Spinal cord (tissue), 9 donors: ENCODE measurements at regions not wholly inside any gene's neighbourhood (a gene's known extent, or its start where the extent isn't known, plus 50 kb on each side); places are given as distances from the start of the nearest gene placed in this dataset.

ENCODE experiments used
- DNase-seq, 6 donors: peaks; one replicate each; pipeline versions ENCODE4 v3.0.0 to v3.0.0-alpha.2; 2013 to 2015; ENCODE audit warnings: low spot score in 6 of 6, low read depth in 4 of 6
- H3K27ac ChIP-seq: one replicate; pipeline ENCODE4 v1.5.1; 2013; ENCODE audit warnings: low read depth, low read length, control low read depth
- H3K27me3 ChIP-seq: one replicate; pipeline ENCODE4 v1.6.1; 2013; ENCODE audit warnings: low read length; ENCODE audit not compliant: control insufficient read depth, insufficient read depth
- H3K36me3 ChIP-seq: one replicate; pipeline ENCODE4 v1.6.1; 2013; ENCODE audit warnings: low read length; ENCODE audit not compliant: control insufficient read depth, insufficient read depth
- H3K4me1 ChIP-seq: one replicate; pipeline ENCODE4 v1.6.1; 2013; ENCODE audit warnings: low read length; ENCODE audit not compliant: control insufficient read depth, insufficient read depth
- H3K4me3 ChIP-seq: one replicate; pipeline ENCODE4 v1.5.1; 2013; ENCODE audit warnings: low read depth, low read length, control low read depth
- H3K9me3 ChIP-seq: one replicate; pipeline ENCODE4 v1.6.1; 2013; ENCODE audit warnings: low read length; ENCODE audit not compliant: control insufficient read depth, insufficient read depth
- WGBS: methylation state at CpG from one replicate; pipeline ENCODE4 v1.1.5; 2013; ENCODE audit warnings: missing lambda C conversion rate; ENCODE audit not compliant: insufficient coverage; 5-methylcytosine and 5-hydroxymethylcytosine counted together
- donor health status: healthy.

GRCh38 chr4:11635342-11635741 is 206.6 kb upstream of the HS3ST1 start:
- WGBS = 83% methylated on average over 1 of the region's 2 CpGs
- no peak overlapping the region for H3K4me3 ChIP-seq
- no peaks in the 10 kb centered on the region for H3K36me3 ChIP-seq
- no peaks in the 10 kb centered on the region for H3K9me3 ChIP-seq
- DNase-seq = peak in 1 of 6 donors; percentile 16
- no peaks in the 10 kb centered on the region for H3K4me1 ChIP-seq
- H3K27me3 ChIP-seq = no peaks in the 10 kb centered on the region
- no peak overlapping the region for H3K27ac ChIP-seq

DNA sequence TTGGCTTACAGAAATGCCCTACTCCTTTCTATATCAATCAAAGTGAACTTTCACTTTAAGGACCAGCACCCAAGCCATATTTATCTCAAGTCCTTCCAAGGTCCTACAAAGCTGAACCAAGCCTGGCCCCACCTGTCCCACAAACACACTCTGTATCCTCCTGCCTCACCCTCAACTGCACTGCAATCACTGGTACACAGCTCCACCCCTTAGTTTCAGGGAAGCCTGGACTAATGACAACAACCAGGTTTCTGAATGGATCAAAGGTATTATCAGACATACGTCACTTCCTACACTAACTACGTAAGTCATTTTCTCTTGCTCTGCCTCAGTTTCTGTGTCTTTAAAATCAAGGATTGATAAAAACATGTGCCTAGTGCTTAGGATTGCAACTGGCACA is 205.6 kb upstream of the HS3ST1 start:
- Histone ChIP-seq H3K36me3 (no peaks in the 10 kb centered on the region), H3K9me3 (no peaks in the 10 kb centered on the region), H3K4me1 (no peaks in the 10 kb centered on the region), H3K4me3 (no peak overlapping the region), H3K27me3 (no peaks in the 10 kb centered on the region), H3K27ac (no peak overlapping the region)
- no peak for DNase-seq
- WGBS = no CpG with 5 or more reads among the region's 2 CpGs

GRCh38 chr4:11633430-11633829 is 204.7 kb upstream of the HS3ST1 start:
- Histone ChIP-seq H3K27ac (no peak overlapping the region), H3K4me3 (no peak overlapping the region), H3K9me3 (no peaks in the 10 kb centered on the region), H3K4me1 (no peaks in the 10 kb centered on the region), H3K36me3 (no peaks in the 10 kb centered on the region), H3K27me3 (no peaks in the 10 kb centered on the region)
- no peak for DNase-seq
- WGBS = 100% methylated on average over 1 of the region's 4 CpGs

- no peak for DNase-seq
- H3K9me3 ChIP-seq = no peaks in the 10 kb centered on the region
- WGBS = 94% methylated on average over 5 of the region's 6 CpGs
- H3K4me3 ChIP-seq = no peak overlapping the region
- no peak overlapping the region for H3K27ac ChIP-seq
- no peaks in the 10 kb centered on the region for H3K36me3 ChIP-seq
- no peaks in the 10 kb centered on the region for H3K27me3 ChIP-seq
- H3K4me1 ChIP-seq = no peaks in the 10 kb centered on the region
These were observed 203.8 kb upstream of the HS3ST1 start for GRCh38 chr4:11632483-11632882.

DNA sequence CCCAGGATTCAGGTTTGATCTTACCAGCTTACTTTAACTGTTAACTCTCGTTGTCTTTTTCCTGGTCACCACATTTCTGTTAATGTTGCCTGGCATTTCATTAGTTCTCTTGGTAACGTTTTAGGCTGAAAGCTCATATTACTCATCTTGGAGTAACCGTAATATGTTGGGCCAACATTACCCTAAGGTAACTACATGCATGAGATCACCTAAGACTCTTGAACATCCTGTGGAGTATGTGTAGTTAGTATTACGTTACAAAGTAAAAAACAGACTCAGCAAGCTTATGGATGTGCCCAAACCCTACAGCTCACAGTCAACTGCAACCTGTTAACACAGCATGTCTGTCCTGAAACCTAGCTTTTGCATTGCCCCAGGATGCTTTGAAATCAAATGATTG is 203.3 kb upstream of the HS3ST1 start:
- 100% methylated on average over 1 of the region's 4 CpGs for WGBS
- Histone ChIP-seq H3K9me3 (no peaks in the 10 kb centered on the region), H3K27ac (no peak overlapping the region), H3K4me1 (no peaks in the 10 kb centered on the region), H3K36me3 (no peaks in the 10 kb centered on the region), H3K4me3 (no peak overlapping the region), H3K27me3 (no peaks in the 10 kb centered on the region)
- no peak for DNase-seq

DNA sequence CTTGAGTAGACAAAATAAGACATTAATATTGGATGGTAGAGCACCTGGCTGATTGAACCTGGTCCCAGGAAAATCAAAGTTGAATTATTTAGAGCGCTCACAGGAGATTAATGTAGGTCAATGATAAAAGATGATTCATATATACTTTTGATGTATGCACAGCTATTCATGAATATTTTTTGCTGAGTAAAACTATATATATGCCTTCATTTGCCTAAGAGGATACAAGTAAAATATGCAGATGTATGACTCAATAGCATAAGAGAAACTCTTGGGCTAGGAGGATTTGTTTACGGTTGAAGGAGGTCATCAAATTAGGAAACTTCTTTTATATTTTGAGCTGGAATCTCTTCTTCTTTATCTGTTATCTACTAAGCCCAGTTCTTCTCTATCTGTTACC is 202.7 kb upstream of the HS3ST1 start:
- WGBS = 100% methylated on average over 1 of the region's 2 CpGs

DNA sequence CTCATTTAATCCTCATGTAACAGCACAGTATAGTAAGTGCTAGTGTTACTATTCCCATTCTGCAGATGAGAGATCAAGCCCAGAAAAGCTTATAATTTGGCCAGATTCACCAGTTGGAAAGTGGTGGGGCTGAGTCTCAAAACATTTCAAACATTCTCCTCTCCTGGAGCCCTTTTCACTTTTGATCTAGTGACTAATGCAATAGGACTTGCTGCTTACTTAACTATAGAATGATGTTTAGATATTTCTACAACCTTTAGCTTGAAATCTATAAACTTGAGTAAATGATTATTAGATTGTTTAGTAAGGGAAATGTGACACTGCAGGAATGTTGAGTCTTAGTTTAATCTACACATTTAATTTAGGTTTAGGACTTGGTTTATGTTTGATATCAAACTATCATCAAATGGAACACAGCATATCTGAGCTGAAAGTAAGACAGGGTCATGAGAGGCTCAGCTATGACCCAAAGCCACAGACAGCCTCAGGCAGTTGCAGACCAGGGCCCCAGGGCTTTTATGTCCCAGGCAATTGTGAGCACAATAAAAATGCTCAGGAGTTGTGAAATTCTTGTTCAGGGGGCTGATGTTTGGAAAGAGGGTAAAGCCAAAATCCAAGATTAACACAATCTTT is 199.5 kb upstream of the HS3ST1 start:
- no peaks in the 10 kb centered on the region for H3K27me3 ChIP-seq
- DNase-seq = no peak
- H3K4me1 ChIP-seq = no peaks in the 10 kb centered on the region
- H3K4me3 ChIP-seq = no peak overlapping the region
- H3K27ac ChIP-seq = no peak overlapping the region
- H3K36me3 ChIP-seq = no peaks in the 10 kb centered on the region
- no peaks in the 10 kb centered on the region for H3K9me3 ChIP-seq

More for the DNA sequence above, 202.7 kb upstream of the HS3ST1 start:
- no peak for DNase-seq
- H3K4me1 ChIP-seq = no peaks in the 10 kb centered on the region
- H3K27ac ChIP-seq = no peak overlapping the region
- H3K4me3 ChIP-seq = no peak overlapping the region
- no peaks in the 10 kb centered on the region for H3K36me3 ChIP-seq
- no peaks in the 10 kb centered on the region for H3K9me3 ChIP-seq
- H3K27me3 ChIP-seq = no peaks in the 10 kb centered on the region

GRCh38 chr4:11626066-11626465 is 197.4 kb upstream of the HS3ST1 start:
- no peak overlapping the region for H3K4me3 ChIP-seq
- no peak overlapping the region for H3K27ac ChIP-seq
- 90% methylated on average over 2 of the region's 4 CpGs for WGBS
- H3K36me3 ChIP-seq = no peaks in the 10 kb centered on the region
- no peak for DNase-seq
- H3K9me3 ChIP-seq = no peaks in the 10 kb centered on the region
- H3K4me1 ChIP-seq = no peaks in the 10 kb centered on the region
- H3K27me3 ChIP-seq = no peaks in the 10 kb centered on the region

GRCh38 chr4:11625211-11625610 is 196.5 kb upstream of the HS3ST1 start:
- H3K9me3 ChIP-seq = no peaks in the 10 kb centered on the region
- no peaks in the 10 kb centered on the region for H3K4me1 ChIP-seq
- peak in 1 of 6 donors; percentile 16 for DNase-seq
- 67% methylated on average over 7 of the region's 7 CpGs for WGBS
- H3K4me3 ChIP-seq = no peak overlapping the region
- no peaks in the 10 kb centered on the region for H3K36me3 ChIP-seq
- no peaks in the 10 kb centered on the region for H3K27me3 ChIP-seq
- H3K27ac ChIP-seq = no peak overlapping the region

GRCh38 chr4:11624370-11624769 is 195.7 kb upstream of the HS3ST1 start:
- H3K4me3 ChIP-seq = no peak overlapping the region
- 67% methylated on average over 2 of the region's 2 CpGs for WGBS
- DNase-seq = no peak
- H3K27me3 ChIP-seq = no peaks in the 10 kb centered on the region
- H3K4me1 ChIP-seq = no peaks in the 10 kb centered on the region
- no peaks in the 10 kb centered on the region for H3K9me3 ChIP-seq
- no peak overlapping the region for H3K27ac ChIP-seq
- no peaks in the 10 kb centered on the region for H3K36me3 ChIP-seq
